NCI-H2081 (cell line): ENCODE measurements at regions not wholly inside any gene's neighbourhood (a gene's known extent, or its start where the extent isn't known, plus 50 kb on each side); places are given as distances from the start of the nearest gene placed in this dataset.
"Not testable (repeated sequence)": the region's sequence is repeated elsewhere in the genome, so short reads cannot be mapped to it uniquely, and the experiment has no call there.

Experiments used
- DNase-seq, 2 experiments: peaks; one replicate each; lab custom pipeline; 2025; lab: John Stamatoyannopoulos, UW

- DNase-seq: no peak
These were observed 787.7 kb downstream of the CCDC85A start for GRCh38 chr2:56971383-56971974.

GRCh38 chr2:56981554-56981953, 797.8 kb downstream of the CCDC85A start:
- no peak for DNase-seq

GRCh38 chr2:56985609-56986008, 801.8 kb downstream of the CCDC85A start:
- DNase-seq: no peak

GRCh38 chr2:57022496-57022895, 838.7 kb downstream of the CCDC85A start:
- DNase-seq: no peak

GRCh38 chr2:57044931-57045635, 861.3 kb downstream of the CCDC85A start:
- no peak for DNase-seq

- no peak for DNase-seq
These were observed 865.5 kb downstream of the CCDC85A start for GRCh38 chr2:57049273-57049672.

- DNase-seq: no peak
These were observed 866.2 kb downstream of the CCDC85A start for GRCh38 chr2:57050007-57050406.

GRCh38 chr2:57066301-57066700, 882.5 kb downstream of the CCDC85A start:
- DNase-seq: not testable (repeated sequence)

- DNase-seq: no peak
These were observed 891.4 kb downstream of the CCDC85A start for GRCh38 chr2:57075226-57075625.

GRCh38 chr2:57080035-57080434, 896.2 kb downstream of the CCDC85A start:
- DNase-seq: no peak

- DNase-seq: no peak
These were observed 901.0 kb downstream of the CCDC85A start for GRCh38 chr2:57084697-57085281.

GRCh38 chr2:57093020-57093419, 909.2 kb downstream of the CCDC85A start:
- DNase-seq: no peak

GRCh38 chr2:57097855-57098254, 914.1 kb downstream of the CCDC85A start:
- DNase-seq: no peak

GRCh38 chr2:57100436-57100835, 916.6 kb downstream of the CCDC85A start:
- DNase-seq: no peak

- no peak for DNase-seq
These were observed 921.9 kb downstream of the CCDC85A start for GRCh38 chr2:57105694-57106093.

GRCh38 chr2:57107353-57107752, 923.6 kb downstream of the CCDC85A start:
- no peak for DNase-seq

GRCh38 chr2:57111531-57111930, 927.7 kb downstream of the CCDC85A start:
- DNase-seq: no peak

GRCh38 chr2:57119141-57119540, 927.5 kb upstream of the VRK2 start:
- no peak for DNase-seq

GRCh38 chr2:57126410-57126809, 920.2 kb upstream of the VRK2 start:
- DNase-seq: no peak

GRCh38 chr2:57139179-57139578, 907.4 kb upstream of the VRK2 start:
- no peak for DNase-seq

GRCh38 chr2:57141269-57141668, 905.3 kb upstream of the VRK2 start:
- no peak for DNase-seq

- DNase-seq: no peak
These were observed 899.7 kb upstream of the VRK2 start for GRCh38 chr2:57146951-57147350.

- no peak for DNase-seq
These were observed 890.2 kb upstream of the VRK2 start for GRCh38 chr2:57156231-57156924.
